Panc1 (cell line): ENCODE measurements at regions not wholly inside any gene's neighbourhood (a gene's known extent, or its start where the extent isn't known, plus 50 kb on each side); places are given as distances from the start of the nearest gene placed in this dataset.

ENCODE experiments used
- ATAC-seq: fragments of 200-7000 bp; cut with Tn5 transposase; 2 replicates; pipeline ENCODE4 v1.9.1; 2020; ENCODE audit warnings: mild to moderate bottlenecking, moderate library complexity
- BruUV-seq: library from RNA; stranded (reverse); fragments of 400-500 nt; replicated peaks from 2 replicates; lab custom pipeline; 2021; lab: Mats Ljungman, UMichigan
- CTCF ChIA-PET: fragments of 300-600 bp; sonication (Branson Sonifier 250); formaldehyde crosslinking; loops from one replicate; lab custom pipeline; 2022; ENCODE audit warnings: antibody characterized with exemption; lab: Charles Lee
- POLR2A ChIA-PET: fragments of 300-600 bp; sonication (Branson Sonifier 250); formaldehyde crosslinking; loops from one replicate; lab custom pipeline; 2022; ENCODE audit warnings: antibody characterized with exemption; lab: Charles Lee
- DNase-seq: peaks from one replicate; pipeline ENCODE4 v3.0.0-alpha.2; 2010; ENCODE audit warnings: low read depth, low spot score
- H3K27ac ChIP-seq: 2 replicates; pipeline ENCODE4 v1.5.1; 2011; ENCODE audit warnings: mild to moderate bottlenecking, low read length, inconsistent platforms
- H3K27me3 ChIP-seq: fragments of 200-500 bp; sonication (Bioruptor generic); 2 replicates; pipeline ENCODE4 v1.6.0; 2014; ENCODE audit warnings: low read length, inconsistent platforms; ENCODE audit not compliant: control insufficient read depth, insufficient read depth
- H3K36me3 ChIP-seq: fragments of 200-500 bp; sonication (Bioruptor generic); 2 replicates; pipeline ENCODE4 v1.5.1; 2014; ENCODE audit warnings: inconsistent platforms, mild to moderate bottlenecking, low read length, moderate library complexity; ENCODE audit not compliant: control insufficient read depth, insufficient read depth
- H3K4me1 ChIP-seq: 2 replicates; pipeline ENCODE4 v1.5.1; 2011; ENCODE audit warnings: inconsistent platforms, mild to moderate bottlenecking, low read length, moderate library complexity; ENCODE audit not compliant: control insufficient read depth, insufficient read depth
- H3K4me3 ChIP-seq, 2 experiments: 2 replicates each; pipeline ENCODE4 v1.5.1; 2011 to 2012; ENCODE audit warnings: low read depth in 2 of 2, low read length in 2 of 2, mild to moderate bottlenecking in 2 of 2, inconsistent platforms in 1 of 2, moderate library complexity in 1 of 2
- H3K9me3 ChIP-seq: fragments of 200-500 bp; sonication (Bioruptor generic); 2 replicates; pipeline ENCODE4 v1.5.1; 2014; ENCODE audit warnings: low read depth, mild to moderate bottlenecking, inconsistent platforms, low read length, moderate library complexity; ENCODE audit not compliant: control insufficient read depth, insufficient read depth
- CTCF ChIP-seq: fragments of 450-650 bp; IDR thresholded peaks from 2 replicates; pipeline ENCODE4 v1.5.1; 2017; ENCODE audit warnings: mild to moderate bottlenecking
- POLR2AphosphoS5 ChIP-seq: IDR thresholded peaks from 2 replicates; pipeline ENCODE4 v1.6.1; 2012; ENCODE audit warnings: mild to moderate bottlenecking, low read depth, low read length, moderate library complexity
- REST ChIP-seq, 2 experiments: IDR thresholded peaks; 2 replicates each; pipeline ENCODE4 v1.6.1; 2011 to 2012; ENCODE audit warnings: low read depth in 2 of 2, control low read depth in 1 of 2, low read length in 1 of 2, mild to moderate bottlenecking in 1 of 2, moderate library complexity in 1 of 2; ENCODE audit not compliant: insufficient read depth in 1 of 2
- SIN3A ChIP-seq: IDR thresholded peaks from 2 replicates; pipeline ENCODE4 v1.6.1; 2012; ENCODE audit warnings: low read depth, mild to moderate bottlenecking, low read length, moderate library complexity, borderline replicate concordance; ENCODE audit not compliant: insufficient read depth
- TCF7L2 ChIP-seq: IDR thresholded peaks from 2 replicates; pipeline ENCODE4 v1.6.1; 2011; ENCODE audit warnings: mild to moderate bottlenecking, low read depth, low read length, inconsistent platforms
- in situ Hi-C: cut with HindIII; loops from 2 replicates; pipeline ENCODE4 v1.10.0; 2016; ENCODE audit warnings: low sequenced_read_pairs, low pct_unique_long_range_greater_than_20kb
- intact Hi-C: fragments of 100-400 bp; cut with micrococcal nuclease; formaldehyde crosslinking; loops from one replicate; pipeline ENCODE4 v1.10.0; 2022; ENCODE audit not compliant: unreplicated experiment

GRCh38 chr10:117868151-117868550, 178.6 kb downstream of the RAB11FIP2 start:
- no peaks in the 10 kb centered on the region for H3K4me1 ChIP-seq
- no peak overlapping the region for H3K27ac ChIP-seq
- H3K4me3 ChIP-seq, result no peak overlapping the region
- POLR2A ChIA-PET, result no interaction called here
- in situ Hi-C loops (no loop called here), intact Hi-C loops (no loop called here)
- no peak for ATAC-seq
- H3K9me3 ChIP-seq, result no peaks in the 10 kb centered on the region
- H3K36me3 ChIP-seq, result no peaks in the 10 kb centered on the region
- H3K27me3 ChIP-seq, result peaks cover 19% of the 10 kb centered on the region
- CTCF ChIA-PET, result no interaction called here
- BruUV-seq, result no TSS peak
- TF ChIP-seq TCF7L2, result no peak
- TF ChIP-seq SIN3A, result no peak
- no peak for TF ChIP-seq POLR2AphosphoS5
- TF ChIP-seq REST (IDR thresholded peaks at IDR 0.05; ENCODE audit: insufficient read depth in 1 of 2, low read depth in 2 of 2, low read length in 1 of 2), result no peak
- DNase-seq, result no peak

- POLR2A ChIA-PET, result no interaction called here
- TF ChIP-seq CTCF (no peak), REST (IDR thresholded peaks at IDR 0.05; ENCODE audit: insufficient read depth in 1 of 2, low read depth in 2 of 2, low read length in 1 of 2) (no peak), POLR2AphosphoS5 (no peak), TCF7L2 (no peak), SIN3A (no peak)
- Histone ChIP-seq H3K27me3 (peaks cover 14% of the 10 kb centered on the region), H3K9me3 (no peaks in the 10 kb centered on the region), H3K27ac (no peak overlapping the region), H3K4me1 (no peaks in the 10 kb centered on the region), H3K4me3 (no peak overlapping the region), H3K36me3 (no peaks in the 10 kb centered on the region)
- BruUV-seq, result no TSS peak
- CTCF ChIA-PET, result no interaction called here
- intact Hi-C loops, result no loop called here
- in situ Hi-C loops, result no loop called here
- DNase-seq (no peak), ATAC-seq (no peak)
These were observed 170.9 kb downstream of the RAB11FIP2 start for GRCh38 chr10:117875793-117876192.
